Jurkat, Clone E6-1 (cell line): ENCODE measurements at regions not wholly inside any gene's neighbourhood (a gene's known extent, or its start where the extent isn't known, plus 50 kb on each side); places are given as distances from the start of the nearest gene placed in this dataset.

Experiments
- DNase-seq: peaks from one replicate; pipeline ENCODE4 v3.0.0-alpha.2; 2011; ENCODE audit warnings: low read depth, low spot score
- H3K4me3 ChIP-seq: 2 replicates; pipeline ENCODE4 v1.5.1; 2011; ENCODE audit warnings: mild to moderate bottlenecking, low read length, control low read depth, moderate library complexity

- no peak overlapping the region for H3K4me3 ChIP-seq
Observed at GRCh38 chr5:3654515-3654914, 58.9 kb downstream of the IRX1 start.

GRCh38 chr5:3656803-3657202 lies 61.2 kb downstream of the IRX1 start:
- no peak overlapping the region for H3K4me3 ChIP-seq
- DNase-seq, result no peak

More at GRCh38 chr5:3654515-3654914, 58.9 kb downstream of the IRX1 start:
- no peak for DNase-seq

- no peak for DNase-seq
- H3K4me3 ChIP-seq, result no peak overlapping the region
Observed at GRCh38 chr5:3657364-3658022, 61.9 kb downstream of the IRX1 start.

DNA sequence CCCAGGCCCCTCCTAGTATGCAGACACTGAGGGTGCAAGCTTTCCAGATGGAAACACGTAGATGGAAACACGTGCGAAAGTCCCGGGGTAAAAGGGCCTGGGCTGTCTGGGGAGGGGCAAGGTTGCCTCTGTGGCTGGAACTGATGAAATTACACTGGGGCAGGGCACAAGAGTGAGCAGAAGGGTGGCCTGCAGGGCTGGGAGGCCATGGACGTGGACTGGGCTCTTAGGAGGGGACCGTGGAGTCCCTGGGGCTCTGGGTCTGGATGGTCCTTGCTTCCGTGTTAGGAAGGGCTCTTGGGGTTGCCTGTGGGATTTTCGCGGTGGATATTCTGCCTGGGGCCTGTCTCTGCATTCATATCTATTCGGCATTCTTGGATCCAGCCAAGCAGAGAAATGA lies 63.3 kb downstream of the IRX1 start:
- no peak overlapping the region for H3K4me3 ChIP-seq
- no peak for DNase-seq

- no peak overlapping the region for H3K4me3 ChIP-seq
- DNase-seq, result no peak
Observed at GRCh38 chr5:3659907-3660306, 64.3 kb downstream of the IRX1 start.

GRCh38 chr5:3660630-3661029 lies 65.0 kb downstream of the IRX1 start:
- no peak overlapping the region for H3K4me3 ChIP-seq
- no peak for DNase-seq

- peak overlapping the region; percentile 2; the same call in 1 of the 2 replicates for H3K4me3 ChIP-seq
- no peak for DNase-seq
Observed at GRCh38 chr5:3661755-3662296, 66.2 kb downstream of the IRX1 start.

- DNase-seq, result no peak
- no peak overlapping the region for H3K4me3 ChIP-seq
Observed at GRCh38 chr5:3662344-3662743, 66.7 kb downstream of the IRX1 start.

DNA sequence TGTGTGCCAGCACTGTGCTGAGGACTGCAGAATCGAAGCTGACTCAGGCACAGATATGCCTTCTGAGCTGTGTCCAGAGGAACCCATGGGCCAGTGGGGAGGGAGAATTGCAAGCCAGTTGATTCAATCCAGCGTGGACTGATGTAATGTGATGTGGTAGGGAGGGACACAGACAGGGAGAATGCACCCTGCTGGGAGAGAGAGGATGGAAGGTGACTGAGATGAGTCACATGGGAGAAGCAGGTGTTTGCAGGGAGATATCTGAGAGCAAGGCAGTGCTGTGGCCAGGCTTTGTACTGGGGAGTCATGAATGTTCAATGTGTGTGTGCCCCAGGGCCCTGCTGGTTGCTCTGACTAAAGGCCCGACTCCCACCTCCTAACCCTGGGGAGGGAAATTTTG lies 75.7 kb downstream of the IRX1 start:
- DNase-seq, result no peak
- H3K4me3 ChIP-seq, result no peak overlapping the region

- no peak overlapping the region for H3K4me3 ChIP-seq
Observed at GRCh38 chr5:3678801-3679200, 83.2 kb downstream of the IRX1 start.

DNA sequence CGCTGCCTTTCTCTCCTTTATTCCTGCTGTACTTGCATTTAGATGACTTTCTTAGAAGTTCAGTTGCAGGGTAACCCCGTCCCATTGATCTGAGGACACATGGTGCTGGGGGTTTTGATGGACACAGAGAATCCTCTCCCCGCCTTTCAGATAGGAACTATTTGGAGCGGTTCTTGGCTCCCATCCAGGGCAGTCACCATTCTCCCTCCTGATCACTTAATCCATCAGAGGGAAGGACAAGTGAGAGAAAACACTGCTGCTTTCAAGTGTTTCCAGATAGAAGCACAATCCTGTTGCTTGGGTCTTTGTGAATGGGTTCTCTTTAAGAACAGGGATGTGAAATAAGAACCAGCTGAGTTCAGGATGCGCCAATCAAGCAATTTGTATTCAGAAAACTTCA lies 85.2 kb downstream of the IRX1 start:
- no peak for DNase-seq
- no peak overlapping the region for H3K4me3 ChIP-seq

More at GRCh38 chr5:3678801-3679200, 83.2 kb downstream of the IRX1 start:
- no peak for DNase-seq

DNA sequence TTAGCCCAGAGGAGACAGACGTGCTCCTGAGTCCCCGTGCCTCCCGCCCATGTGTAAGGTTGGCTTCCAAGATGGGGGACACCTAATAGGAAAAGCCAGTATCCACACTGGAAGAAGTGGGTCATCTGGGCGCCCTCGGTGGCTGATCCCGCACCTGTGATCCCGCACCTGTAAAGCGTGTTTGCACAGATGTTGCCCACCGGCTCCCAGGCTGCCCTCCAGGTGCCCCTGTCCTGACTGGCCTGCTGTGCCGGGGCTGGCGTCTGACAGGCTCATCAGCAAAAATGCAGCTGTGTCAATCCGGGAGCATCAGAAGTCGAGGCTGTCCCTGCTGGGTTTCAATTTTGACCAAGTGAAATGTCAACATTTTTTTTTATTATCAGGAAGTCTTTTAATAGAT lies 88.5 kb downstream of the IRX1 start:
- no peak for DNase-seq
- H3K4me3 ChIP-seq, result no peak overlapping the region

DNA sequence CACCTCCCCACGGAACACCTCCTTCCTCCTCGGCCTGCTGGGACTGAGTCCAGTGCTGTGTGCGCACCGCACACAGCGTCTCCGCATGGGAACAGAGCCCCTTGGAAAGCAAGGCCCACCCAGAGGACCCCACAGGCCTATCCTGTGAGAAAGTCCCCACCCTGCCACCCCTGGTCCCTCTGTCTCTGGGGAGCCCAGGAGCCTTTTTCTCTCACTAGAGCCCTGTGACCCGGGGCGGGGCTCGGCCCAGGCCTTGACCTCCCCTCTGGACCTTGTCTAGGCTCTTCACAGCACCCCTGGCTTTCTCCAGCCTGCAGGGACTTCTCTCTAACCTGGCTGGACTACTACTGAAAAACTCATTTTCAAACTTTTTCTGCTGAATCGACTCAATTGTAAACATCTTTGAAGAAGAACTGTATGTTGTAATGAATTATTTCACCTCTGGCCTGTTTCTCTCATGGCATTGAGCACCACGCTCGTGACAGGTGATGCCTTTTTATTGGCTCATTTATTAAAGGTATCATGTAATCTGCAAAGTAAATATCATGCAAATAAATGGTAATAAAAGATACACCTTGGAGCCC lies 89.2 kb downstream of the IRX1 start:
- H3K4me3 ChIP-seq, result no peak overlapping the region
- DNase-seq, result no peak

- DNase-seq, result no peak
- no peak overlapping the region for H3K4me3 ChIP-seq
Observed at GRCh38 chr5:3694819-3695218, 99.2 kb downstream of the IRX1 start.

GRCh38 chr5:3695818-3696217 lies 100.2 kb downstream of the IRX1 start:
- no peak for DNase-seq

DNA sequence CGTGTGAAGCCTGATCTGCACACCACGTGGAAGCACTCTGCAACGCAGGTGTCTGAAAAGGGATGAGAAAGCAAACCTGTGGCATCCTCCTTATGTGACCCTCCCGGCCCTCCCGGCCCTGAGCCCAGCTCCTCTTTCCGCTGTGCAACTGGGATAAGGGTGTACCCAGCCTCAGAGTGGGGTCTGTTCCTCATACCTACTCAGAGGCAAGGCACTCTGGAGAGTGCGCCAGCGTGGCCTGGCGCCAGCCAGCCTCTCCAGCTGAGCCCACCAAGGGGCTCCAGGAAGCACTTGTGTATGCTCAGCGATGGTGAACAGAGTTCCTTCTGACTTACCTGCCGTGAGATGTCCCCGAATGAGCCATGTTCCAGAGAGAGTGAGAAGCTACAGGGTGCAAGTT lies 102.8 kb downstream of the IRX1 start:
- no peak overlapping the region for H3K4me3 ChIP-seq
- DNase-seq, result no peak

More at GRCh38 chr5:3695818-3696217, 100.2 kb downstream of the IRX1 start:
- no peak overlapping the region for H3K4me3 ChIP-seq

DNA sequence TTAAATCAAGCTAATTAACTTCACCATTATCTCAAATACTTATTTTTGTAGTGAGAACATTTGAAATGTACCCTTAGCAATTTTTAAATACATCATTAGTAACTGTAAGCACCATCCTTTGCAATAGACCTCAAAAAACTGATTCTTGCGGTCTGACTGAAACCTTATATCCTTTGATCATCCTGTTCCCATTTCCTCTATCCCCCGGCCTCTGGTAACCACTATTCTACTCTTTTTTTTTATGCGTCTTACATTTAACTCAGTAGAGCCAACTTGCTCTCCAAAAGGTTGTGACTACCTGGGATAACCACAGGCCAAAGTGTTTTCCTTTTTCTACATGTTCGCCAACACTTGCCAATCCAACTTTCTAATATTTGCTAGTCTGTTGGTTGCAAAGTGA lies 106.1 kb downstream of the IRX1 start:
- DNase-seq, result peak; percentile 55

GRCh38 chr5:3704661-3705060 lies 109.0 kb downstream of the IRX1 start:
- no peak for DNase-seq
- H3K4me3 ChIP-seq, result no peak overlapping the region

More for the DNA sequence above, 106.1 kb downstream of the IRX1 start:
- no peak overlapping the region for H3K4me3 ChIP-seq

- H3K4me3 ChIP-seq, result no peak overlapping the region
Observed at GRCh38 chr5:3709068-3709716, 113.6 kb downstream of the IRX1 start.

DNA sequence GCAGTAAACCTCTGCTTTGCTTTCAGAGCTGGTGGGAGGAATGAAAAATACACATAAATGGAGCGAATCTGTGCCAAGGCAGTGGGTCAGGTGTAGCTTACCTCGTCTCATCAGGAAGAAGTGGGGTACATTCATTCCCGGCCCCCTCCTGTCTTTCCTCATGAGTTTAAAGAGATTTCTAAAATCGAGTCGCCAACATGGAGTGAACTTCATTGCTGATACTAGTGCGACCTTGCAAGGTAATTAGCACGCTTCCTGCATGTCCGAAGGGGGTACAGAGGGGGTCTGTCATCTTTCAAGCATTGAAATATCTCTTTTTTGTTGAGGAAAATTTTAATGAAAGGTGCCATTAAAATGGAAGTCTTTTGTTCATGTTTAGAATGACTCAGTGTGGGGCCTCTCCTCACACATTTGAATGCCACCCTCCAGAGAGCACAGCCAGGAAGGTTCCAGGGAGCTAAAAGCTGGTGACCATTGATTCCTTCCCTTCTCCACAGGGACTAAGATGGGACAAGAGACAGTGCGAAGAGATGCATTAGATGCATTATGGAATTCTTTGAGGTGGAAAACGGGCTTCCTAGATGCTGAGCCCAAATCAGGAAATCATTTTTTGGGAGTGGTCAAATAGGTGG lies 114.2 kb downstream of the IRX1 start:
- no peak overlapping the region for H3K4me3 ChIP-seq

More at GRCh38 chr5:3709068-3709716, 113.6 kb downstream of the IRX1 start:
- DNase-seq, result no peak

More for the DNA sequence above, 114.2 kb downstream of the IRX1 start:
- DNase-seq, result no peak
